GM21528 (cell line): ENCODE measurements at regions not wholly inside any gene's neighbourhood (a gene's known extent, or its start where the extent isn't known, plus 50 kb on each side); places are given as distances from the start of the nearest gene placed in this dataset.
"Not testable (repeated sequence)": the region's sequence is repeated elsewhere in the genome, so short reads cannot be mapped to it uniquely, and the experiment has no call there.

Experiments used
- ATAC-seq: cut with Tn5 transposase; IDR thresholded peaks from one replicate; pipeline ENCODE4 v1.9.1; 2021; ENCODE audit warnings: mild to moderate bottlenecking, moderate library complexity; ENCODE audit not compliant: unreplicated experiment, low FRiP score

GRCh38 chr6:67493682-67494081 is 1141.4 kb upstream of the ADGRB3 start:
- ATAC-seq: no peak

- no peak for ATAC-seq
These were observed 1159.4 kb upstream of the ADGRB3 start for GRCh38 chr6:67475700-67476099.

DNA sequence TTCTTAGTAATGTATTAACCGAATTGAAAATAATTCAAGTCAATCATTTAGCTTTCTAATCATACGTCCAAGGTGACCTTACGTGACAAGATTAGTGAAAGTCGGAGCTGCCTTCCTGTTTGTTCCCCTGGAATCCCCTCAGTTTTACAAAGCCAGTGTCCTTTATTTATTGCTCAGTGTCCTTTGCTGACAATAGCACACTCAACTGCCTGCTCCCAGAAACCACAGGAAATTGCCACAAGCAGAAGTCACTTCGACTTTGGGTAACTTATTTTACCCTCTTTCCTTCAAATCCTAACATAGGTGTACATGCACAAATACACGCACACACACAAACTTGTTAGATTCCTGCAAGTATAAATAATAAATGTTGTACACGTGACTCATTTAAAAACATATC is 1167.7 kb upstream of the ADGRB3 start:
- no peak for ATAC-seq

DNA sequence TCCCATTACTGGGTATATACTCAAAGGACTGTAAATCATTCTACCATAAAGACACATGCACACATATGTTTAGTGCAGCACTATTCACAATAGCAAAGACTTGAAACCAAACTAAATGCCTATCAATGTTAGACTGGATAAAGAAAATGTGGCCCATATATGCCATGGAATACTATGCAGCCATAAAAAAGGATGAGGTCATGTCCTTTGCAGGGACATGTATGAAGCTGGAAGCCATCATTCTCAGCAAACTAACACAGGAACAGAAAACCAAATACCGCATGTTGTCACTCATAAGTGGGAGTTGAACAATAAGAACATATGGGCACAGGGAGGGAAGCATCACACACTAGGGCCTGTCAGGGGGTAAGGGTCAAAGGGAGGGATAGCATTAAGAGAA is 1172.4 kb upstream of the ADGRB3 start:
- ATAC-seq: not testable (repeated sequence)

GRCh38 chr6:67459556-67459955 is 1175.5 kb upstream of the ADGRB3 start:
- ATAC-seq: no peak

DNA sequence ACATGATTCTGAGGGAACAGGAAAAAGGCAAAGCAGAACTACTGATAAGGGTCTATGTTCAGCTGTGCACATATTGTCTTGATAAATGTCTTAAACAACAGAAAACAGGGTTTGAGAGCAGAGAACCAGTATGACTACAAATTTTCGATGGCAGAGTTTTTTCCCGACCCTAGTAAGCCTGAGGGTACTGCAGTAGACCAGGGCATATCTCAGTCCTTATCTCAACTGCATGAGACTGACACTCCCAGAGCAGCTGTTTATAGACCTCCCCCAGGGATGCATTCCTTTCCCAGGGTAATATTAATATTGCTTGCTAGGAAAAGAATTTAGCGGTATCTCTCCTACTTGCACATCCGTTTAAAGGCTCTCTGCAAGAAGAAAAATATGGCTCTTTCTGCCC is 1176.8 kb upstream of the ADGRB3 start:
- ATAC-seq: no peak

- no peak for ATAC-seq
These were observed 1183.2 kb upstream of the ADGRB3 start for GRCh38 chr6:67451874-67452273.

DNA sequence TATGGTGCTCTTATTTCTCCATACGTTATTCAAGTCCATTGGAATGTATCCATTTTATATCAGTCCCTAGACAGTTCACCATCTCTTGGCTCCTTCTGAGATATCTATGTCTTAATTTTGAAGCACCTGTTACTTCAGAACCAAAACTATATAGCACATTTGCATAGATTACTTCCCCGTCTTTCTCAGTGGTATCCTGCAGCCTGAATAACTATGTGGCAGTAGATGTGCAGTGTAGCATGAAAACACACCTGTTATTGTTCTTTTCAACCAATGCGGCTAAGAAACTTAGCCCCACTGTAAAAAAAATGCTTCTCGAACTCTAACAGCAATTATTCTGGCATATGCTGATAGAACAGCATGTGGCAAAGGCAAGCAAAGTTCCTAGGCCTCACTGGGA is 1184.4 kb upstream of the ADGRB3 start:
- ATAC-seq: no peak

- no peak for ATAC-seq
These were observed 1185.5 kb upstream of the ADGRB3 start for GRCh38 chr6:67449602-67450001.

DNA sequence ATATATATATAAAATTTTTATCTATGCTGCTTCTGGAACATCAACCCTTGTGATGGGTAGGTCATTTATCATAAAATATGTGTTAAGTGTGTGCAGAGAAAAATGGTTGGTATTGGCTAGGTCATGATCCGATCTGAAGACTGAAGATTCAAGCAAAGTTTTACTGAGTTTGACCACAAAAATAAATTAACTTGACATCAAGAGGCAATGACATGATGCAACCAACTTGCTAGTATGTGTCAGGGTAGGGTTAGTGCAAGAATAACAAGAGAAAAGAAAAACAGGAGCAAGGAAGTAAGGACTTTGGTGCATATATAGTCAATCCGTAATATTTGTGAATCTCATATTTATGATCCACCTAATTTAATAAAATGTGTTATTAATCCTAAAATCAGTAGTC is 1202.0 kb upstream of the ADGRB3 start:
- ATAC-seq: no peak

DNA sequence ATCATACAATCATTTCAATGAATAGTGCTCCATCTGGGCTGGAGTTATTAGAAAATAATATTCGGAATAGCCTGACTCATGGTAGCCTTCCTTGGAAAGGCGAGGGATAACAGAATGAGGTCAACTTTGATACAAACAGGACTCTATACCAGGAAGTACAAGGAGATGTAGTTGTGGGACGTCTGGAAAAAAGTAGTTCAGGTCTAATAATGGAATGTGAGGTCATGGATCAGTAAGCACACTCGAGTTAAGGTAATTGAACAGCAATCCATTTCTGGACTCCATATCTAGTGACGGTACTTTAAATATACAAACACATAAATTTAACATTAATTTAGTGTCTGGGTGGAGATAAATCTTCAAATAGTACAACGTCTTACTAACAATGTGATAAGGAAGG is 1204.0 kb upstream of the ADGRB3 start:
- ATAC-seq: no peak

GRCh38 chr6:67426686-67427085 is 1208.4 kb upstream of the ADGRB3 start:
- not testable (repeated sequence) for ATAC-seq

DNA sequence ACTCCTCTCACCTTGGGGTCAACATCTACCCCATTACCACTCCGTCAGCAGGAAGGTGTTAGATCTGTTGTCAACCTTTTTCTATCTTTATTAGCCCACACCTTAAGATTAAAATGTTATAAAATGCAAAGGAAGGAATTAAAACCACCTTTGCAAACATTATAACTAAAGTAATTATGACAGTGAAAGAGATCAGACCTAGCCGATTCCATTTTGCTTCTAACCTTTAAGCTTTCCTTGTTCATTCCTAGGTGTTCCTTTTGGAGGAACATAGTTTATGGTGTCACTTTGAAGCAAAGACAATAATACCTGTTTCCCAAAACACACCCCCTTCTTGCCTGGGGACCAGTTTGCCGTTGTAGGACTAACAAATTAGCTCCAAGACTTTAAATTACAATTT is 1223.0 kb upstream of the ADGRB3 start:
- no peak for ATAC-seq

GRCh38 chr6:67411036-67411435 is 1224.0 kb upstream of the ADGRB3 start:
- ATAC-seq: no peak

- ATAC-seq: no peak
These were observed 1240.8 kb upstream of the ADGRB3 start for GRCh38 chr6:67394254-67394653.

DNA sequence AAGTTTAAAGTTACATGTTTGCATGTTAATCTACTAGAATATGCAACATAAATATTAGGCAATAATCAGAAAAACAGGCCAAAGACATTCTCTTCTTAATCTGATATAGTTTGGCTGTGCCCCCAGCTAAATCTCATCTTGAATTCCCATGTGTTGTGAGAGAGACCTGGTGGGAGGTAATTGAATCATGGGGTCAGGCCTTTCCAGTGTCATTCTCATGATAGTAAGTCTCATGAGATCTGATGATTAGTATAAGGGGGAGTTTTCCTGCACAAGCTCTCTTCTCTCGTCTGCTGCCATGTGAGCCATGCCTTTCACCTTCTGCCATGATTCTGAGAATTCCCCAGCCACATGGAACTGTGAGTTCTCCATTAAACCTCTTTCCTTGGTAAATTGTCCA is 1241.7 kb upstream of the ADGRB3 start:
- no peak for ATAC-seq

DNA sequence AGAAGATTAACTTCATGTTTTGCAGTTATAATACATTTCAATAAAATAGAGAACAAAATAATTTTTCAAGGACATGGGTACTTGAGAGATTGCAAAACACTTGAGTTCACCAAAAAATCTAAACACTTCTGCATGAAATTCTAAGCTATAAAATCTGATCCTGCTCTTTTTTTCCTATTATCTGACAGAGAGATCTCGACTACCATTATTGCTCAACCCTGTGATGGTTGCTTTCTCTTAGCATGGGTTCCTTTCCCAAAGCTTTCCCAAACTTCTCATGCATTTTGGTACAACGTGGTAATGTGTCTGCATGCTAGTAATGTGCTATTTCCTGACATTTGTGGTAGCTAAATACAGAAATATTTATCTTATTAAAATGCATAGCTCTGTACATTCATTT is 1243.1 kb upstream of the ADGRB3 start:
- no peak for ATAC-seq

DNA sequence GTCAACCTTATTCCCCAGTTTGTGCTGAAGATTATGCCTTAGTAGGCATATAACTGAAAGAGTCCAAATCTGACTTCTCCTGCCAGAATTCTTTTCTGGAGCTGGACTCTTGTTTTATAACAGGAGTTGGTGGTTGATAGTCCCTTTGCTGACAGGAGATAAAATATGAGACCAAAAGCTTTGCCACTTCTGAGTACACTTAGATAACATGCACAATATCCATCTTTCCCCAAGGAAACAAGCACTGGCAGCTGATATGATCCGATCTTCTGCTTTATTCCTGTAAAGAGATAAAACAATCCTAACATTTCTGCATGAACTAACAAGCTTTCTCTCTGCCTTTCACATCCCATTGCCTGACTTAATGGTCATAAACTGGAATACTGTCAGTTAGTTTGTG is 1265.4 kb upstream of the ADGRB3 start:
- no peak for ATAC-seq

GRCh38 chr6:67362976-67363375 is 1272.1 kb upstream of the ADGRB3 start:
- no peak for ATAC-seq

DNA sequence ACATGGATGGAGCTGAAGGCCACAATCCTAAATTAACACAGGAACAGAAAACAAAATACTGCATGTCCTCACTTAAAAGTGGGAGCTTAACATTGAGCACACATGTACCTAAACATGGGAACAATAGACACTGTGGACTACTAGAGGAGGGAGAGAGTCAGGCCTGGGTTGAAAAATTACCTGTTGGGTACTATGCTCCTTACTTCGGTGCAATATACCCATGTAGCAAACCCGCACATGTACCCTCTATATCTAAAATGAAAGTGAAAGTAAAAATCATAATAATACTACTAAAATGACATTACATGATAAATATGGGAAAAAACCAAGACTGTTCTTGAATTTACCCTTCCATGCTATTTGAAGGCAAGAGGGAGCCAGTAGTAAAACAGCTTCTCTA is 1273.8 kb upstream of the ADGRB3 start:
- ATAC-seq: no peak

- no peak for ATAC-seq
These were observed 1276.8 kb upstream of the ADGRB3 start for GRCh38 chr6:67358241-67358640.

GRCh38 chr6:67353861-67354260 is 1281.2 kb upstream of the ADGRB3 start:
- no peak for ATAC-seq

- ATAC-seq: no peak
These were observed 1282.4 kb upstream of the ADGRB3 start for GRCh38 chr6:67352717-67353116.

GRCh38 chr6:67350729-67351128 is 1284.4 kb upstream of the ADGRB3 start:
- ATAC-seq: no peak
